ENCODE measurements at regions not wholly inside any gene's neighbourhood (a gene's known extent, or its start where the extent isn't known, plus 50 kb on each side); places are given as distances from the start of the nearest gene placed in this dataset.

DNA sequence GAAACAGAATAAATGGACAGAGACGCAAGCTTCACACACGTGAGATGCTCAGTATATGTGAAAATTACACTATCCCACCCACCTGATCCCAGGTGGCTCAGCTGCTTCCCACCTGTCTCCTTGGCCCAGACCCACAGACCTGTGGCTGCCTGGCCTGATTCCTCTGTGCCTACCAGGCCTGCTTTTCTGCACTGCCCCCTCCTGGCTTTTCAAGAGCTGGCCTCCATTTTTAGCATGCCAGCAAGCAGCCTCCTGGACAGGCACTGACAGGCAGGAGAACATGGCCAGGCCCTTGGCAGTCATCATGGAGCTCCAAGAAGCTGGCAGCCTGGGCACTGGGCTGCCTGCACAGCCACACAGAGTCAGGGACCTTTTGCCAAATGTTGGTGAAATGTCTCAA lies 79.5 kb upstream of the HMGXB4 start:
- TF ChIP-seq PAX5 (IDR thresholded peaks at IDR 0.05; ENCODE audit: borderline replicate concordance, low read depth, low read length): no peak
- TF ChIP-seq RB1 (IDR thresholded peaks at IDR 0.05; ENCODE audit: borderline replicate concordance): no peak
- no peak for TF ChIP-seq CBX3 (IDR thresholded peaks at IDR 0.05; ENCODE audit: borderline replicate concordance, low read depth)
- TF ChIP-seq FOXK2 (IDR thresholded peaks at IDR 0.05): no peak
- TF ChIP-seq EZH2 (IDR thresholded peaks at IDR 0.05; ENCODE audit: borderline replicate concordance, control insufficient read depth, low read depth, low read length): no peak
- TF ChIP-seq SPI1 (IDR thresholded peaks at IDR 0.05; ENCODE audit: borderline replicate concordance, insufficient read depth, low read depth, low read length): no peak
- no peak for TF ChIP-seq GABPA (IDR thresholded peaks at IDR 0.05; ENCODE audit: low read depth)
- 0 out of 6 replicates have a peak, but pooled peaks of 1 of the 3 experiments have one; percentile 2 for TF ChIP-seq CTCF (IDR thresholded peaks at IDR 0.05 in 2 of 3, conservative IDR thresholded peaks at IDR 0.05 in 1 of 3; ENCODE audit: control insufficient read depth in 2 of 3, extremely low read depth in 1 of 3, insufficient read depth in 1 of 3, low read depth in 3 of 3, low read length in 3 of 3)
- no peak for TF ChIP-seq REST (IDR thresholded peaks at IDR 0.05; ENCODE audit: low read depth, low read length)
- no peak for TF ChIP-seq MYC (IDR thresholded peaks at IDR 0.05; ENCODE audit: insufficient read depth, insufficient read length, insufficient replicate concordance, low read length, severe bottlenecking)
- no peak for TF ChIP-seq ETV6 (conservative IDR thresholded peaks at IDR 0.05 in 1 of 2, IDR thresholded peaks at IDR 0.05 in 1 of 2; ENCODE audit: borderline replicate concordance in 1 of 2, low read depth in 1 of 2)
- TF ChIP-seq, protein P1, sequence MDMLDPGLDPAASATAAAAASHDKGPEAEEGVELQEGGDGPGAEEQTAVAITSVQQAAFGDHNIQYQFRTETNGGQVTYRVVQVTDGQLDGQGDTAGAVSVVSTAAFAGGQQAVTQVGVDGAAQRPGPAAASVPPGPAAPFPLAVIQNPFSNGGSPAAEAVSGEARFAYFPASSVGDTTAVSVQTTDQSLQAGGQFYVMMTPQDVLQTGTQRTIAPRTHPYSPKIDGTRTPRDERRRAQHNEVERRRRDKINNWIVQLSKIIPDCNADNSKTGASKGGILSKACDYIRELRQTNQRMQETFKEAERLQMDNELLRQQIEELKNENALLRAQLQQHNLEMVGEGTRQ (IDR thresholded peaks at IDR 0.05; ENCODE audit: borderline replicate concordance, low read depth, low read length): no peak
- no peak for TF ChIP-seq CHD2 (IDR thresholded peaks at IDR 0.05; ENCODE audit: borderline replicate concordance, low read depth, low read length)
